ENCODE measurements at regions not wholly inside any gene's neighbourhood (a gene's known extent, or its start where the extent isn't known, plus 50 kb on each side); places are given as distances from the start of the nearest gene placed in this dataset.
"Not testable (repeated sequence)": the region's sequence is repeated elsewhere in the genome, so short reads cannot be mapped to it uniquely, and the experiment has no call there.

- no peak for DNase-seq (ENCODE audit: extremely low spot score)
- no peak for TF ChIP-seq CTCF (IDR thresholded peaks at IDR 0.05; ENCODE audit: control extremely low read depth, extremely low read depth, low read depth, missing control alignments)
Observed at GRCh38 chr3:80338366-80338765, 570.6 kb upstream of the ROBO1 start.

GRCh38 chr3:80334534-80334933 is 566.7 kb upstream of the ROBO1 start:
- no peak for DNase-seq (ENCODE audit: extremely low spot score)
- ChIA-PET CTCF (no interaction called here), POLR2A (no interaction called here)
- TF ChIP-seq CTCF (IDR thresholded peaks at IDR 0.05; ENCODE audit: control extremely low read depth, extremely low read depth, low read depth, missing control alignments): no peak

More at GRCh38 chr3:80338366-80338765, 570.6 kb upstream of the ROBO1 start:
- ChIA-PET POLR2A (no interaction called here), CTCF (interaction anchor here (1.3 kb wide), 1 partner anchor 8 kb away, joined by 3 read pairs; no protein-coding TSS in a partner anchor)

GRCh38 chr3:80331494-80332170 is 563.8 kb upstream of the ROBO1 start:
- POLR2A ChIA-PET: no interaction called here
- DNase-seq (ENCODE audit: extremely low spot score): no peak
- CTCF ChIA-PET: interaction anchor here (1.3 to 1.4 kb wide), 2 partner anchors 13 to 26 kb away, joined by 3 read pairs; no protein-coding TSS in a partner anchor
- no peak for TF ChIP-seq CTCF (IDR thresholded peaks at IDR 0.05; ENCODE audit: control extremely low read depth, extremely low read depth, low read depth, missing control alignments)

- DNase-seq (ENCODE audit: extremely low spot score); POLR2A ChIA-PET; CTCF ChIA-PET: not testable (repeated sequence)
Observed at GRCh38 chr3:80314541-80314940, 546.7 kb upstream of the ROBO1 start.

GRCh38 chr3:80308637-80309036 is 540.8 kb upstream of the ROBO1 start:
- ChIA-PET POLR2A (no interaction called here), CTCF (no interaction called here)
- TF ChIP-seq CTCF (IDR thresholded peaks at IDR 0.05; ENCODE audit: control extremely low read depth, extremely low read depth, low read depth, missing control alignments): no peak
- DNase-seq (ENCODE audit: extremely low spot score): no peak

- no peak for TF ChIP-seq CTCF (IDR thresholded peaks at IDR 0.05; ENCODE audit: control extremely low read depth, extremely low read depth, low read depth, missing control alignments)
- DNase-seq (ENCODE audit: extremely low spot score): no peak
- CTCF ChIA-PET: no interaction called here
- POLR2A ChIA-PET: no interaction called here
Observed at GRCh38 chr3:80307844-80308243, 540.0 kb upstream of the ROBO1 start.

- ChIA-PET POLR2A (no interaction called here), CTCF (no interaction called here)
- TF ChIP-seq CTCF (IDR thresholded peaks at IDR 0.05; ENCODE audit: control extremely low read depth, extremely low read depth, low read depth, missing control alignments): no peak
- no peak for DNase-seq (ENCODE audit: extremely low spot score)
Observed at GRCh38 chr3:80297720-80298119, 529.9 kb upstream of the ROBO1 start.
